ENCODE measurements at regions not wholly inside any gene's neighbourhood (a gene's known extent, or its start where the extent isn't known, plus 50 kb on each side); places are given as distances from the start of the nearest gene placed in this dataset.

- DNase-seq: no peak
Measured at GRCh38 chr11:79931692-79932091, 490.9 kb upstream of the TENM4 start.

- no peak for DNase-seq
Measured at GRCh38 chr11:79926707-79927106, 485.9 kb upstream of the TENM4 start.

DNA sequence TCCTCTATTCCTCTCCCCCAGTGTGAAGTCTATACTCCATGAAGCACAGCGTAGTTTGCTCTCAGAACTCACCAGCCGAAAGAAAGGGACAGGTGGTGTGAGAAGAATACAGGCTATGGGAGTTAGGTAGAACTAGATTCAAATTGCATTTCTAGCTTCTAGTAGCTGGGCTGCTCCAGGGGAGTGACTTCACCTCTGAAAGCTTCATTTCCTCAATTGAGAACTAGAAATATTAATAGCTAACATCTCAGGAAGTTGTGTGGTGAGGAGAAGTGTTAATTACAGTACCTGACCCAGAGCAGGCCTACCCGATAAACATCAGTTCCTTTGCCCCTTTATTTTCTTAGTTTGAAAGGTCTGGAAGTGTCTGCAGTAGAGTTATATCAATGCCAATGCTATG, 484.7 kb upstream of the TENM4 start:
- no peak for DNase-seq

DNA sequence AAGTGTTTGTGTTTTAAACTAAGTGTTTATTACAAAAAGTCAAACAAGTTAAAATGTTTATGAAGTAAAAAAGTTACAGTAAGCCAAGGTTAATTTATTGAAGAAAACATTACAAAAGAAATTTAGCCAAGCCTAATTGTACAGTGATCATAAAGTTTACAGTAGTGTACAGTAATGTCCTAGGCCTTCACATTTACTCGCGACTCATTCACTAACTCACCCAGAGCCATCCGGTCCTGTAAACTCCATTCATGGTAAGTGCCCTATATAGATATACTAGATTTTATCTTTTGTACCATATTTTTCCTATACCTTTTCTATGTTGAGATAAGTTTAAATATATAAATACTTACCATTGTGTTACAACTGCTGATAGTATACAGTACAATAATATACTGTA, 481.8 kb upstream of the TENM4 start:
- DNase-seq: no peak

DNA sequence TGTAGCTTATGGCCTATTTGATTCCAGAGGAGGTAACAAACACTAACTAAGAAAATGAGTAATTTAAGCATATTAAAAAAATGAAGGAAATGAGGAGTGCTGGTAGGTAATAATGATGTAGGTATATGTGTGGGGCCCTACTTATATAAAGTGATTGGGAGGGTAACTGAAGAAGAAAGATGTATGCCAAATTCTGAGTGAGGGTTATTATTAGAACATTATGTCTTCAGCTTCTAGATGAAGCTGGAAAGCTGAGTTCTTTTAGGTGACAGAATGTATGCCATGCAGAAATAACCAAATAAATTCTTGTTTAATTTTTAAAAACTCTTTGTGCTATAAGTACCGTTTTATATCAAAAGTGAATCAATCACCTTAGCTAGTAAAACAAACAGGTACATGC, 479.6 kb upstream of the TENM4 start:
- DNase-seq: no peak

GRCh38 chr11:79919350-79919749, 478.5 kb upstream of the TENM4 start:
- no peak for DNase-seq

DNA sequence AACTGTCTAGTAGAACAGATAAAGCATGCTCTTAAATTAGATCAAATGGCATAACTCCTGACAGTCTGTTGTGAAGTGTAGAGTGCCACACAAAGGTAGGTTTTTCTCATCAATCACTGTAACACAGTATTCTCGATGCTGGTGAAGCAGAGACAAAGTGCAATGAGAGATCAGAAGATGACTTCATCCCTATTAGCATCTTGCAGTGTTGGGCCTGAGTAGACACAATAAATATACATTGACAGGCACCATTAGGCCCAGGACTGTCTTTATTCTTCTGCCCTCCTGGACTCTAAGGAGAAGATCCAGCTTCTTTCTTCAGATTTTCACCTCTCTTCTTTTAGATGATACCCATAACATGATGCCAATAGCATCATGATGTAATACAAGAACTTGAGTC, 478.0 kb upstream of the TENM4 start:
- no peak for DNase-seq

GRCh38 chr11:79906164-79906563, 465.3 kb upstream of the TENM4 start:
- DNase-seq: no peak

DNA sequence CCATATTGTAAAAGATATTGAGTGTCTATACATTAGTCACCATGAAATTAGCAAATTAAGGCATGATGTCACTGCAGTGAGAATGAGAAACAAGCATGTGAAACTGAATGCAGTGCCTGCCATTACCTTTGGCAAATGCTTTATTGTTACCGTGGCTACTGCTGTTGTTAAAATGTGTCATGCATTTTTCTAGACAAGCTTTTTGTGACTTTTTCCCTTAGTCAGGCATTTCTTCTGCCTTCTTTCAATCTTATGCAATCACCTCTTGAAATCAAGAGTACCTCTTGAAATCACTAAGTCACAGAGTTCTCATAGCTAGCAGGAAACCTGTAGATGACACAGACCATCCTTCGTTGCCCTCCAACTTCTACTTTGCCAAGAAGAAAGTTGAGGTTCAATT, 461.7 kb upstream of the TENM4 start:
- no peak for DNase-seq

DNA sequence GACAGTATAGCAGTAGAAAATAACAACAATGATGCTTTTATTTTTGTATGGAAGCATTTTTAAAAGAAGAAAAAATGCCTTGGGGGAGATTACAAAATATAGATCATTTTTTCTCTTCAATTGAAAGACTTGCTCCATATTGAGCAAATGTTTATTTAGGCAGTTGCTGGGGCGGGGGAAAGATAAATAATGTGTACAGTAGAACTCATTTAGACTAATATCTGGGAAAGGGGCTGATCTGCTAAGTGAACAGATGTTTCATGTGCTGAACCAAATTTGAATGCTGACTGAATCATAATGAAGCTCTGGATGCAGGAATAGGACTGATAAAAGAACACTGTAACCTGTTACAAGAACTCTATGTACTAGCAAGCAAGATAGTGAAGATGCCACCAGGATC, 457.1 kb upstream of the TENM4 start:
- DNase-seq: no peak

DNA sequence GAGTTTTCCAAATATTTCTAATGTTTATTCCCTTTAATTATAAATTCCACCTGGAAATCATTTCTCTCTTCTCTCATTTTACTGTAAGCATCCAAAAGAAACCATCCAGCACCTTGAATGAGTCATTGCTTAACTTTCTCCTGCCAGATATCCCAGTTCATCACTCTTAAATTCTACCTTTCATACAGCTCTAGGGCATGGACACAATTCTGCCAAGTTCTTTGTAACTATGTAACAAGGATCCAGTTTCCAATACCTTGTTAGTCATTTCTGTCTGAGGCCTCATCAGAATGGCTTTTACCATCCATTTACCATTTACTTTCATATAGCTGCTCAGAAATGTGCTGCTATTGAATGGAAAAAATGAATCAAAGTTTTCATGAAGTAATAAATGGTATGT, 455.4 kb upstream of the TENM4 start:
- no peak for DNase-seq

GRCh38 chr11:79894111-79894510, 453.3 kb upstream of the TENM4 start:
- DNase-seq: no peak

DNA sequence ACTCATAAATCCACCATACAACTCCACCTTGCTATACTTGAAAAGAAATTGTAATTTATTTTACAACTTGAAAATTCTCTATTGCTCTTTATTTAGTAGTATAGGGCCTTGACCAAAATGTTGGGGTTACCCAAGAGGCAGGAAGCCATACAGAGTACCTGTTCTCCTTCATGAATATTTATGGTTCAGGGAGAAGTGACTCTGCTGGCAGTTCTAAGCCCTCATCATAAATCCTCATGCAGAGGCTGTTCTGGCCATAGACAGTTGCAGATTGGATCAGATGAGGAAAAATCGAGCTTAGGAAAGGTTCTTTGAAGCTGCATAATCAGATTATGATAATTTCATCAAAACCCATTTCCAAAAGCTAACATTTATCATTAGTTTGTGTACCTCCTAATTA, 449.4 kb upstream of the TENM4 start:
- DNase-seq: no peak

DNA sequence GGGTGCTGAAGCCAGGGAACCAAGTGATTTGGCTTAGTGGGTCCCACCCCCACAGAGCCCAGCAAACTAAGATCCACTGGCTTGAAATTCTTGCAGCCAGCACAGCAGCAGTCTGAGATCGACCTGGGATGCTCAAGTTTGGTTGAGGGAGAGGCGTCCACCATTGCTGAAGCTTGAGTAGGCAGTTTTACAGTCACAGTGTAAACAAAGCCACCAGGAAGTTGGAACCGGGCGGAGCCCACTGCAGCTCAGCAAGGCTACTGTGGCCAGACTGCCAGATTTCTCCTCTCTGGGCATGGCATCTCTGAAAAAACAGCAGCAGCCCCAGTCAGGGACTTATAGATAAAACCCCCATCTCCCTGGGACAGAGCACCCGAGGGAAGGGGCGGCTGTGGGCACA, 424.1 kb upstream of the TENM4 start:
- DNase-seq: no peak

DNA sequence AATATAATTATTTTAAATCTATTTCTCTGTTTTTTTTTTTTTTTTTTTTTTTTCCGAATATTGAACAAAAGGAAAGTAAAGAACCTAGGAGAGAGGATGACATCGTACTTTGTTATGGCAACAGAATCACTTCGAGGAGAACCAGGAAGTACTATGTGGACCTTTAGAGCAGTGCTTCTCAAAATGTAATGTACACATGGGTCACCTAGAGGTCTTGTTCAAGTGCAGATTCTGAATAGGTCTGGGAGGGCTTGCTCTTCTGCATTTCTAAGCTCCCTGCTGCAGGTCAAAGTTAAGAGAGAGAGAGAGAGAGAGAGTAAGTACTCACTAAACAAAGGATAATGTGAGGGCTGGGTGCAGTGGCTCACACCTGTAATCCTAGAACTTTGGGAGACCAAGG, 419.5 kb upstream of the TENM4 start:
- DNase-seq: no peak

DNA sequence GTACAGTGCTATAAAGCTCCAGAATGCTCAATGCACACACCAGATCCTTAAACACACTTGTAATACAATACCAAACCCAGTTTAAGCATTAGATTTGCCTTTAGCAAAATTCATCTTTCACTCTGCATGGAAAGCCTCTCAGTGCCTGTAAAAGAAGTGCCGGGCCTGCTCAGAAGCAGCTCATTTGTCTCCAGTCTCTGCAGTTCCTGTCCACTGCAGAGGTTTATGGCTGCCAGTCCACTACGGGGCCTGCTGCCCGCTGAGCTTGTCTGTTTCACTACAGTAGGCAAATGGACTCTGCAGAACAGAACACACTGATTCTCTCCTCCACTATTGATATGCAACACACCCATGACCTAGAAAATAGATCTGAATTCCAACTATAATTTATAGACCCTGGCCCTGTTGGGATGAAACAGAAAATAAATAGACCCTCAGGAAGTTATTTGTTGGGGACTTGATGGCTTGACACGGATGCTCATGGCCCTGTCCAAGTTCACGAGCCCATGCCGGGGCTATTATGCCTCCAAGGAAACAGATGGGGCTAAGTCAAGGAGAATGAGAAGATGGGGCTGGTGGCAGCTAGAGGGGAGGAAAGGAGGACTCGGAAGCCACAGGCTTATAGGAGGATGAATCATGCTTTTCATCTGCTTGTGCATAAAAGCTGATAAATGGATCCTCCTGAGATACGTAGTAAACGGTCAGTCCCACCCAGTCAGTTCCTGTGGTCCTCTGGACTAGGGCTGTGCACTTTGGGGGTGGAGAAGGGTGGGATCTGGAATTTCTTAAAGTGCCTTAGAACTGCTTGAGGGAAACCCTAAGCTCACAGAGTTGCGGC, 416.8 kb upstream of the TENM4 start:
- DNase-seq: no peak

DNA sequence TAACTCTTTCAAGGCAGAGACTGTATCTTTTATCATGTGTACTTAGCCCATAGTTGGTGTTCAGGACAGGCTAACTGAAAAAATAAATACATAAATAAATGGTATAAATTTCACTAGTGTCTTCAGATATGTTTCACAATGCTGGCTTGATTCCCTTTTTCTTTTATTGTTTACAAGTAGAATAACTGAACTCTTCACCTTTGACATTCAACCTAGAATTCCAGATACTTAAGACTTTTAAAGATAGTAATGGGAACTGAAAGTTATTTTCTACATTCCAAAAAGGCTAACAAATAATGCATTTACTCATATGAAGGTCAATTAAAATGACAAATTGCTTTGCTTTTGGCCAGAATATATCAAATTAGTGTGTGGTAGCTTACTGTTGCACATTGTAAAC, 411.3 kb upstream of the TENM4 start:
- no peak for DNase-seq

DNA sequence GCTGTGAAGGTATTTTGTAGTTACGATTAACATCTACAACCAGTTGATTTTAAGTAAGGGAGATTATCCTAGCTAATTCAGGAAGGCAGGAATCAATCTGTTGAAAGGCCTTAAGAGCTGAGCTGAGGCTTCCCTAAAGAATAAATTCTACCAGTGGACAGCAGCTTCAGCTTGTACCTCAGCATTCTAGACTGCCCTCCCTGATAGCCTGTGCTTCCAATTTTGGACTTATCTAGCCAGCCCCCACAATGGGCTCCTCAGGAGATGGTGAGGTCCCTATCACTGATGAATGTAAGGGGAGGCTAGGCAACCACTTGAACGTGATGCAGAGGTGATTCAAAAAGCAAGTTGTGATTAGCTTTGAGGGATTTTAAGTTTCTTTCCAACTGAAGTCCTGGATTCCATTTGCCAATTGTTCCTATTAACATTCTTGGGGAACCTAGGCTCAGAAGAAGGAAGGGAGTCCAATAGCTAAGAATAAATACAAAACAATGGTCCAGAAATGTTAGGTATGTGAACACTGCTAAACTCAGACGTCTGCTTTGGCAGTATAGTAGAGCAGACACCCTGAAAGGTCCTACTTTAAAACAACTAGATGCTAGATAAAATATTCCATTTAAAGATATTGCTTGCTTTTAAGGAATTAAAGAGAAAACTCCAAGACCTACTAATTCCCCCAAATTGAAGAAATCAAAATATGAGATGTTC, 404.3 kb upstream of the TENM4 start:
- DNase-seq: no peak

- DNase-seq: no peak
Measured at GRCh38 chr11:79834015-79834414, 393.2 kb upstream of the TENM4 start.

DNA sequence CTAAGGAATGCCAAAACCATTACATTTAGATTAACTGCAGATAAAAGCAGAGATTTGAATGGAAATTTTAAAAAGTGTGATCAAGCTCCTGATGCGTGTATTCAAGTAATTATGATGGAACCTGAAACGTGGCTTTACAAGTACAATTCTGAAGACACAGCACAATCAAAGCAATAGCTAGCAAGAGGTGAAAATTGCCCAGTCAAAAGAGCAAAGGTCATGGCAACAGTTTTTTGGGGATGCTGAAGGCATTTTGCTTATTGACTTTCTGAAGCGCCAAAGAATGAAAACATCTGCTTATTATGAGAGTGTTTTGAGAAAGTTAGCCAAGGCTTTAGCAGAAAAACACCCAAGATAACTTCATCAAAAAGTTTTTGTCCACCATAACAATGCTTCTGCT, 389.6 kb upstream of the TENM4 start:
- no peak for DNase-seq

GRCh38 chr11:79829891-79830290, 389.1 kb upstream of the TENM4 start:
- DNase-seq: no peak

GRCh38 chr11:79822766-79823165, 381.9 kb upstream of the TENM4 start:
- no peak for DNase-seq

DNA sequence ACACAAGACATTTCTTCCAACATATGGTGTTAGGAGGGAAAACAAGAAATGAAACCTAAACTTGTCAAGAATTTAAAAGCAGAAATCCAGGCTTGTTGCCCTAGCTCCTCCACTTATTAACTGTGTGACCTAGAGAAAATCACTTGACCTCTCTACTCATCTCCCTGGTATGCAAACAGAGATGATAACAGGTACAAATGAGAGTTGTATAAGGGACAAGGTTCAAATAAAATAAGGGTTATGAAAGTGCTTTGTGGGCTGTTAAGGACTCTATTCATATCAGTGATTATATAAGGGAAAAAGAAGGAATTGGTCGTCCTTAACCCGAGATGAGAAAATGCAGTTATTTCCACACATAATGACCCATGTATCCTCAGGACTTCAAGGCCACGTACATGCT, 372.7 kb upstream of the TENM4 start:
- DNase-seq: no peak

DNA sequence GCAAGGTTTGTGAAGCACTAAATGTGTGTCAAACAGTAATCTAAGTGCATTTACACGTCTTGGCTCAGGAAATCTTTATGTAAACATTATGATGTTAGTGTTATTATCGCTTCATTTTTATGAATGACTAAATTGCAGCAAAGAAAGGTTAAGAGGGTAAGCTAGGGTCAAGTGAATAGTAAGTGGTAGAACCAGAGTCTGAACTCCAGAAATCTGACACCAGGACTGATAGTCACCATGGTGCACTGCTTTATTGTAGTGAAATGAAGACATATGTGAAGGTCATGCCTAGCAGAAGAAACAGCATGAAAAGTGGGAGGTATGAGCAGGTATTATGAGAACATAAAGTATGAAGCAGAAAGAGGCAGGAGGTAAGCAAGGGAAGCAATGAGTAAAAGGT, 368.7 kb upstream of the TENM4 start:
- no peak for DNase-seq

GRCh38 chr11:79807506-79807905, 366.7 kb upstream of the TENM4 start:
- no peak for DNase-seq

All from inflammatory macrophage (primary cell).